Transverse colon (tissue), 4 donors: ENCODE measurements at regions not wholly inside any gene's neighbourhood (a gene's known extent, or its start where the extent isn't known, plus 50 kb on each side); places are given as distances from the start of the nearest gene placed in this dataset.
A peak's percentile ranks its signal among the peaks of the same experiment; 100 is the strongest.

ENCODE experiments used
- DNase-seq: peaks from one replicate; pipeline ENCODE4 v3.0.0-alpha.2; 2019
- H3K27ac ChIP-seq, 4 donors: fragments of 200-600 bp; sonication (generic); 2 replicates each; pipeline ENCODE4 v1.5.1; 2016 to 2018; ENCODE audit warnings: inconsistent platforms in 4 of 4
- H3K27me3 ChIP-seq: fragments of 200-600 bp; sonication (generic); 2 replicates; pipeline ENCODE4 v1.5.1; 2017; ENCODE audit warnings: inconsistent platforms
- H3K36me3 ChIP-seq, 4 donors: fragments of 200-600 bp; sonication (generic); 2 replicates each; pipeline ENCODE4 v1.5.1; 2017 to 2019; ENCODE audit warnings: inconsistent platforms in 4 of 4
- H3K4me1 ChIP-seq, 4 donors: fragments of 200-600 bp; sonication (generic); 2 replicates each; pipeline ENCODE4 v1.5.1; 2017 to 2020; ENCODE audit warnings: inconsistent platforms in 4 of 4
- H3K4me3 ChIP-seq, 4 donors: fragments of 200-600 bp; sonication (generic); 1 replicate in 1 of 4; 2 replicates in 3 of 4; pipeline versions ENCODE4 v1.5.1 to v1.6.1; 2017 to 2019; ENCODE audit warnings: inconsistent platforms in 4 of 4
- H3K9me3 ChIP-seq, 2 donors: fragments of 200-600 bp; sonication (generic); 2 replicates each; pipeline ENCODE4 v1.5.1; 2017 to 2019; ENCODE audit warnings: inconsistent platforms in 2 of 2
- EP300 ChIP-seq: sonication (generic); formaldehyde crosslinking; IDR thresholded peaks from one replicate; pipeline ENCODE4 v1.6.1; 2017; ENCODE audit warnings: antibody characterized with exemption, low read depth
- POLR2A ChIP-seq: fragments of 450-650 bp; IDR thresholded peaks from one replicate; pipeline ENCODE4 v1.6.1; 2016; ENCODE audit warnings: antibody characterized with exemption, mild to moderate bottlenecking, moderate library complexity
- POLR2AphosphoS5 ChIP-seq, 3 donors: sonication (generic); formaldehyde crosslinking; IDR thresholded peaks; one replicate each; pipeline ENCODE4 v1.6.1; 2016; ENCODE audit warnings: antibody characterized with exemption in 3 of 3
- WGBS, 2 donors: methylation state at CpG; one replicate each; pipeline ENCODE4 v1.1.5; 2018; ENCODE audit warnings: low coverage in 1 of 2; 5-methylcytosine and 5-hydroxymethylcytosine counted together
- in situ Hi-C, 4 donors: fragments of 200-750 bp; cut with MboI; loops; one replicate each; pipeline versions ENCODE4 v1.15.0 to v1.15.1; 2017; ENCODE audit warnings: low sequenced_read_pairs in 3 of 4, low pct_ligation_motif_present in 1 of 4, low pct_unique_long_range_greater_than_20kb in 1 of 4
- intact Hi-C: fragments of 100-400 bp; cut with DNase I; formaldehyde crosslinking; loops from one replicate; pipeline ENCODE4 v1.15.1; 2023; ENCODE audit warnings: low total_unique reads
- TF ChIP-seq, protein P1 (sequence below), 5 experiments: fragments of 200-600 bp in 3 of 5; fragments of 450-650 bp in 2 of 5; sonication (generic) in 3 of 5; IDR thresholded peaks; 1 replicate in 2 of 5; 2 replicates in 3 of 5; pipeline ENCODE4 v1.5.1; 2016 to 2017; ENCODE audit warnings: antibody characterized with exemption in 5 of 5, inconsistent platforms in 3 of 5, mild to moderate bottlenecking in 2 of 5, moderate library complexity in 1 of 5

DNA sequence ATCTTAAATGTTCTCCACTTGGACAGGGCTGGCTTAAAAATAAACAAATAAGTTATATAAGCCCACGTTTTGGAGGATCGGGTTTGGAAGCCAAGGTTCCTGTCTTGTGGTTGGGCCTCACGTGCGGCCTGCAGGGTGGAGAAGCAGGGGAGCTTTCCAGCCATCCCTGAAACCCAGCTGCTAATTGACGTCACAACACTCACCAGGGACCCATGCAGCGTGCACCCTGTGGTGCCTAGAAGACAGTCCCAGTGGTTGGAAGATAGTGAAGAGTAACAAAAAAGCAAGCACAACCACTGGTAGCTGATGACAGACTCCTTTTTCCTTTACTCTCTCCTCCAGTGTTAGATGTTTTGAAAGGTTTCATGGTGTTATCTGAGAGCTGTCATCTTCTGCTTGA is 142.0 kb upstream of the RBPJ start:
- no peaks in the 10 kb centered on the region for H3K36me3 ChIP-seq
- no peak for TF ChIP-seq EP300
- no peak for TF ChIP-seq POLR2A
- TF ChIP-seq, protein P1, sequence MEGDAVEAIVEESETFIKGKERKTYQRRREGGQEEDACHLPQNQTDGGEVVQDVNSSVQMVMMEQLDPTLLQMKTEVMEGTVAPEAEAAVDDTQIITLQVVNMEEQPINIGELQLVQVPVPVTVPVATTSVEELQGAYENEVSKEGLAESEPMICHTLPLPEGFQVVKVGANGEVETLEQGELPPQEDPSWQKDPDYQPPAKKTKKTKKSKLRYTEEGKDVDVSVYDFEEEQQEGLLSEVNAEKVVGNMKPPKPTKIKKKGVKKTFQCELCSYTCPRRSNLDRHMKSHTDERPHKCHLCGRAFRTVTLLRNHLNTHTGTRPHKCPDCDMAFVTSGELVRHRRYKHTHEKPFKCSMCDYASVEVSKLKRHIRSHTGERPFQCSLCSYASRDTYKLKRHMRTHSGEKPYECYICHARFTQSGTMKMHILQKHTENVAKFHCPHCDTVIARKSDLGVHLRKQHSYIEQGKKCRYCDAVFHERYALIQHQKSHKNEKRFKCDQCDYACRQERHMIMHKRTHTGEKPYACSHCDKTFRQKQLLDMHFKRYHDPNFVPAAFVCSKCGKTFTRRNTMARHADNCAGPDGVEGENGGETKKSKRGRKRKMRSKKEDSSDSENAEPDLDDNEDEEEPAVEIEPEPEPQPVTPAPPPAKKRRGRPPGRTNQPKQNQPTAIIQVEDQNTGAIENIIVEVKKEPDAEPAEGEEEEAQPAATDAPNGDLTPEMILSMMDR (IDR thresholded peaks at IDR 0.05) = no peak
- TF ChIP-seq POLR2AphosphoS5 (IDR thresholded peaks at IDR 0.05) = no peak
- in situ Hi-C loops (no loop called here), intact Hi-C loops (no loop called here)
- DNase-seq = peak; percentile 28
- H3K4me1 ChIP-seq = peaks cover 0 to 14% (median 3%) of the 10 kb centered on the region in 4 donors
- H3K27me3 ChIP-seq = no peaks in the 10 kb centered on the region
- H3K9me3 ChIP-seq = no peaks in the 10 kb centered on the region
- no peak overlapping the region for H3K27ac ChIP-seq
- no peak overlapping the region for H3K4me3 ChIP-seq
- WGBS, 2 donors = 70 to 72% methylated on average over 2 to 6 of the region's 6 CpGs

DNA sequence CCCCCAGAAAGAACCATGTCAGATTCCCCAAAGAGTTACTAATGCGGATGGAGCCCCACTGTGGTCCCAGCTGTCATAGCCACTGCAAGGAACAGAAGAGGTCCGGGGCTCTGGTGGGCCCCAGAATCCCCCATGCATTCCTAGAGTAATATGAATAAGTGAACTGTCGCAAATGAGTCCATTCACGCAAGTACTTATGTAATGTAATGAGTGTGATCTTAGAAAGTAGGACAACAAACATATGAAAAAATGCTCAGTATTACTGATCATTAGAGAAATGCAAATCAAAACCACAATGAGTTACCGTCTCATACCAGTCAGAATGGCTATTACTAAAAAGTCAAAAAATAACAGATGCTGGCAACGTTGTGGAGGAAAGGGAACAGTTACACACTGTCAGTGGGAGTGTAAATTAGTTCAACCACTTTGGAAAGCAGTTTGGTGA is 141.5 kb upstream of the RBPJ start:
- DNase-seq = no peak
- 73 to 79% methylated on average over 2 to 6 of the region's 6 CpGs for WGBS, 2 donors
- Histone ChIP-seq H3K27me3 (no peaks in the 10 kb centered on the region), H3K4me3 (no peak overlapping the region), H3K27ac (no peak overlapping the region), H3K9me3 (no peaks in the 10 kb centered on the region), H3K36me3 (no peaks in the 10 kb centered on the region), H3K4me1 (peaks cover 0 to 9% (median under 1%) of the 10 kb centered on the region in 4 donors)
- TF ChIP-seq, protein P1 (IDR thresholded peaks at IDR 0.05) = no peak
- TF ChIP-seq EP300 (no peak), POLR2AphosphoS5 (IDR thresholded peaks at IDR 0.05) (no peak), POLR2A (no peak)
- intact Hi-C loops (no loop called here), in situ Hi-C loops (no loop called here)

DNA sequence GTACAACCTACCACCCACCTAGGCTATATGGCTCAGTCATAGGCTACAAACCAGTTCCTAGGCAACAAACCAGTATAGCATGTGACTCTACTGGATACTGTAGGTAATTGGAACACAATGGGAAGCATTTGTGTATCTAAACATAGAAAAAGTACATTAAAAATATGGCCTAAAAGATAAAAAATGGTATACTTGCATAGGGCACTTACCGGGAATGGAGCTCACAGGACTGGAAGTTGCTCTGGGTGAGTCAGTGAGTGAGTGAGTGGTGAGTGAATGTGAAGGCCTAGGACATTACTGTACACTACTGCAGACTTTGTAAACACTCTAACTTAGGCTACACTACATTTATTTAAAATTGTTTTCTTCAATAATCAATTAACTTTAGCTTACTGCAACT is 139.2 kb upstream of the RBPJ start:
- no peaks in the 10 kb centered on the region for H3K9me3 ChIP-seq
- no peak for DNase-seq
- 88 to 90% methylated on average over 1 of the region's 1 CpG for WGBS, 2 donors
- intact Hi-C loops (no loop called here), in situ Hi-C loops (no loop called here)
- TF ChIP-seq POLR2A (no peak), POLR2AphosphoS5 (IDR thresholded peaks at IDR 0.05) (no peak), EP300 (no peak)
- TF ChIP-seq, protein P1 (IDR thresholded peaks at IDR 0.05) = no peak
- H3K27ac ChIP-seq = no peak overlapping the region
- H3K4me1 ChIP-seq = peaks cover 0 to 2% (median 0%) of the 10 kb centered on the region in 4 donors
- no peaks in the 10 kb centered on the region for H3K36me3 ChIP-seq
- H3K27me3 ChIP-seq = no peaks in the 10 kb centered on the region
- no peak overlapping the region for H3K4me3 ChIP-seq

DNA sequence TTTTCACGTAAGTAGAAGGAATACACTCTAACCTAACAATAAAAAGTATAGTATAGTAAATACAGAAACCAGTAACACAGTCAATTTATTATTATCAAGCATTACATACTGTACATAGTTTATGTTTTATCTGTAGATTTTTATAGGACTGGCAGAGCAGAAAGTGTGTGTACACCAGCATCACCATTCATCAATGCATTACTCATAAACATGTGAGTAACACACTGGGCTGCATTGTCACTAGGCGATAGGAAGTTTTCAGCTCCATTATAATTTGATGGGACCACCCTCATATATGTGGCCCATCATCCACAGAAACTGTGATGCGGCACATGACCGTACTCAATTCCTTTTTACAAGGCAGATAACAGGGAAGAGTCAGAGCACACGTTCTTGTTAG is 137.8 kb upstream of the RBPJ start:
- in situ Hi-C loops (no loop called here), intact Hi-C loops (no loop called here)
- no peaks in the 10 kb centered on the region for H3K27me3 ChIP-seq
- no peaks in the 10 kb centered on the region for H3K9me3 ChIP-seq
- no peak overlapping the region for H3K4me3 ChIP-seq
- 88 to 92% methylated on average over 5 of the region's 5 CpGs for WGBS, 2 donors
- no peak for DNase-seq
- no peak overlapping the region for H3K27ac ChIP-seq
- H3K4me1 ChIP-seq = no peaks in the 10 kb centered on the region
- TF ChIP-seq, protein P1 (IDR thresholded peaks at IDR 0.05) = no peak
- TF ChIP-seq POLR2AphosphoS5 (IDR thresholded peaks at IDR 0.05) (no peak), EP300 (no peak), POLR2A (no peak)
- H3K36me3 ChIP-seq = no peaks in the 10 kb centered on the region
